HCT116 (cell line): ENCODE measurements at regions not wholly inside any gene's neighbourhood (a gene's known extent, or its start where the extent isn't known, plus 50 kb on each side); places are given as distances from the start of the nearest gene placed in this dataset.

ENCODE experiments used
- EGR1 ChIP-seq: IDR thresholded peaks from 2 replicates; pipeline ENCODE4 v1.6.1; 2012; ENCODE audit warnings: low read depth
- JUND ChIP-seq: IDR thresholded peaks from 2 replicates; pipeline ENCODE4 v1.6.1; 2012
- MAX ChIP-seq: IDR thresholded peaks from 2 replicates; pipeline ENCODE4 v1.6.1; 2012
- POLR2A ChIP-seq: IDR thresholded peaks from 2 replicates; pipeline ENCODE4 v1.7.0; 2011; ENCODE audit warnings: borderline replicate concordance; ENCODE audit not compliant: insufficient read depth, insufficient read length; ENCODE audit errors: extremely low read depth
- POLR2AphosphoS5 ChIP-seq: IDR thresholded peaks from 2 replicates; pipeline ENCODE4 v1.6.1; 2011; ENCODE audit warnings: mild to moderate bottlenecking, low read depth, low read length, moderate library complexity
- SP1 ChIP-seq: IDR thresholded peaks from 2 replicates; pipeline ENCODE4 v1.6.1; 2012; ENCODE audit warnings: low read depth
- SRF ChIP-seq: IDR thresholded peaks from 2 replicates; pipeline ENCODE4 v1.6.1; 2012; ENCODE audit warnings: low read depth
- TF ChIP-seq, protein P1 (sequence below), 3 experiments: fragments of 200-600 bp in 1 of 3; sonication (generic) in 1 of 3; IDR thresholded peaks in 2 of 3; conservative IDR thresholded peaks in 1 of 3; 2 replicates each; pipeline ENCODE4 v1.5.1; 2012 to 2017; ENCODE audit warnings: low read depth in 2 of 3, low read length in 2 of 3, antibody characterized with exemption in 1 of 3, borderline replicate concordance in 1 of 3, control low read depth in 1 of 3, mild to moderate bottlenecking in 1 of 3, mixed read lengths in 1 of 3, mixed run types in 1 of 3, moderate library complexity in 1 of 3; ENCODE audit not compliant: insufficient read depth in 1 of 3
- TF ChIP-seq, protein P2 (sequence below): IDR thresholded peaks from 2 replicates; pipeline ENCODE4 v1.6.1; 2012; ENCODE audit warnings: low read depth

DNA sequence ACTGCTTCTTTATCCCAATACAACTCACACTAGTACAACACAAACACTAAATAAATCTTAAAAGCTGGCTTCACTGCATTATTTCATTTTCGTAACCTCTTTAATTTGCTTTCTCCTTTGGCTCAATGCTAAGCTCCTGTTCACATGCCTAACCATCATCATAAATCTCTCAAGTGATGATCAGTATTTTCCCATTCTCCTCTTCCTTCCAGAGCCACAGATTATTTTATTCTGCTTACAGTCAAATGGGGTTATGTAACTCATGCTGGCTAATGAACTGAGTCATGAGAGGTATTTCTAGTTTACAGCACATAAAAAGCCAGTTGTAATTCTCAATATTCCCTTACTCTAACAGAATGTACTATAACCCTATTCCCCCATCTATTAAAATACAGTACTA lies 350.4 kb upstream of the ZC3H15 start:
- TF ChIP-seq MAX (no peak), SRF (no peak), SP1 (no peak), POLR2A (no peak), POLR2AphosphoS5 (no peak), JUND (no peak), EGR1 (no peak)
- TF ChIP-seq, protein P1, sequence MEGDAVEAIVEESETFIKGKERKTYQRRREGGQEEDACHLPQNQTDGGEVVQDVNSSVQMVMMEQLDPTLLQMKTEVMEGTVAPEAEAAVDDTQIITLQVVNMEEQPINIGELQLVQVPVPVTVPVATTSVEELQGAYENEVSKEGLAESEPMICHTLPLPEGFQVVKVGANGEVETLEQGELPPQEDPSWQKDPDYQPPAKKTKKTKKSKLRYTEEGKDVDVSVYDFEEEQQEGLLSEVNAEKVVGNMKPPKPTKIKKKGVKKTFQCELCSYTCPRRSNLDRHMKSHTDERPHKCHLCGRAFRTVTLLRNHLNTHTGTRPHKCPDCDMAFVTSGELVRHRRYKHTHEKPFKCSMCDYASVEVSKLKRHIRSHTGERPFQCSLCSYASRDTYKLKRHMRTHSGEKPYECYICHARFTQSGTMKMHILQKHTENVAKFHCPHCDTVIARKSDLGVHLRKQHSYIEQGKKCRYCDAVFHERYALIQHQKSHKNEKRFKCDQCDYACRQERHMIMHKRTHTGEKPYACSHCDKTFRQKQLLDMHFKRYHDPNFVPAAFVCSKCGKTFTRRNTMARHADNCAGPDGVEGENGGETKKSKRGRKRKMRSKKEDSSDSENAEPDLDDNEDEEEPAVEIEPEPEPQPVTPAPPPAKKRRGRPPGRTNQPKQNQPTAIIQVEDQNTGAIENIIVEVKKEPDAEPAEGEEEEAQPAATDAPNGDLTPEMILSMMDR (IDR thresholded peaks at IDR 0.05 in 2 of 3, conservative IDR thresholded peaks at IDR 0.05 in 1 of 3; ENCODE audit: borderline replicate concordance in 1 of 3, insufficient read depth in 1 of 3, low read depth in 2 of 3, low read length in 2 of 3), result no peak
- TF ChIP-seq, protein P2, sequence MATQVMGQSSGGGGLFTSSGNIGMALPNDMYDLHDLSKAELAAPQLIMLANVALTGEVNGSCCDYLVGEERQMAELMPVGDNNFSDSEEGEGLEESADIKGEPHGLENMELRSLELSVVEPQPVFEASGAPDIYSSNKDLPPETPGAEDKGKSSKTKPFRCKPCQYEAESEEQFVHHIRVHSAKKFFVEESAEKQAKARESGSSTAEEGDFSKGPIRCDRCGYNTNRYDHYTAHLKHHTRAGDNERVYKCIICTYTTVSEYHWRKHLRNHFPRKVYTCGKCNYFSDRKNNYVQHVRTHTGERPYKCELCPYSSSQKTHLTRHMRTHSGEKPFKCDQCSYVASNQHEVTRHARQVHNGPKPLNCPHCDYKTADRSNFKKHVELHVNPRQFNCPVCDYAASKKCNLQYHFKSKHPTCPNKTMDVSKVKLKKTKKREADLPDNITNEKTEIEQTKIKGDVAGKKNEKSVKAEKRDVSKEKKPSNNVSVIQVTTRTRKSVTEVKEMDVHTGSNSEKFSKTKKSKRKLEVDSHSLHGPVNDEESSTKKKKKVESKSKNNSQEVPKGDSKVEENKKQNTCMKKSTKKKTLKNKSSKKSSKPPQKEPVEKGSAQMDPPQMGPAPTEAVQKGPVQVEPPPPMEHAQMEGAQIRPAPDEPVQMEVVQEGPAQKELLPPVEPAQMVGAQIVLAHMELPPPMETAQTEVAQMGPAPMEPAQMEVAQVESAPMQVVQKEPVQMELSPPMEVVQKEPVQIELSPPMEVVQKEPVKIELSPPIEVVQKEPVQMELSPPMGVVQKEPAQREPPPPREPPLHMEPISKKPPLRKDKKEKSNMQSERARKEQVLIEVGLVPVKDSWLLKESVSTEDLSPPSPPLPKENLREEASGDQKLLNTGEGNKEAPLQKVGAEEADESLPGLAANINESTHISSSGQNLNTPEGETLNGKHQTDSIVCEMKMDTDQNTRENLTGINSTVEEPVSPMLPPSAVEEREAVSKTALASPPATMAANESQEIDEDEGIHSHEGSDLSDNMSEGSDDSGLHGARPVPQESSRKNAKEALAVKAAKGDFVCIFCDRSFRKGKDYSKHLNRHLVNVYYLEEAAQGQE, result no peak
